HG03064 (cell line): ENCODE measurements at regions not wholly inside any gene's neighbourhood (a gene's known extent, or its start where the extent isn't known, plus 50 kb on each side); places are given as distances from the start of the nearest gene placed in this dataset.
A peak's percentile ranks its signal among the peaks of the same experiment; 100 is the strongest.

Experiments used
- ATAC-seq: cut with Tn5 transposase; IDR thresholded peaks from one replicate; pipeline ENCODE4 v1.9.1; 2021; ENCODE audit warnings: low read depth; ENCODE audit not compliant: unreplicated experiment

DNA sequence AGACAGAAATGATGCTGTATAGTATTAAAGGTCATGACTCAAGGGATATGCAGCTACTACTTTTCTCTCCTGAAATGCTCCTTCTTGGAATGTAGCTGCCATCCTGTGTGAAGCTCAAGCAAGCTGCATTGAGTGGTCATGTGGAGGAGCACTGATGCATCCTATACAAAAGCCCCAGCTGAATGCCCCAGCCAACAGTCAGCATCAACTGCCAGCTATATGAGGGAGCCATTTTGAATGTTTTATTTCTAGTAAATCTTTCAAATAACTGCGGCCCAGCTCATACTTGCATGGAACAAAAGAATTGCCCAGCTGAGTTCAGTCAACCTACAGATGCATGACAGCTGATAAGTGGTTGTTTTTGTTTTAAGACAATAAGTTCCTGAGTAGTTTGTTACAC lies 165.0 kb upstream of the GEMIN8 start:
- ATAC-seq, result no peak

DNA sequence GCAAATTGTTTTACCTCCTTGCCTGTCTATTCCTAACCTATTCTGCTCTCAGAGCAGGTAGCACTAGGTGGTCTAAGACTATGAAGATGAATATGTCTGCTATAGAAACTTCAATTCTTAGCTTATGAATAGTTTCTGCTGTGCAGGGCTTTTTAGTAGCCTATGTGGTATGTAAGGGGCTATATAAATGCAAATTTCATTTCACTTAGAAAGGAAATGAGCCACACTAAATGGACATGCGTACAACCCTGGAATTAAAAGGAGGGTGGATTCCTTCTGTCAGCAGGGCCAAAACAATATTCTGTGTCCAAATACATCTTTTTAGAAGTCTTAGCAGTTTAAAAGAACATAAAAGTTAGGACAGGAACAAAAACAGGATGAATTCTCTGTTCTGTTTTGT lies 163.9 kb upstream of the GEMIN8 start:
- ATAC-seq, result no peak

GRCh38 chrX:14173873-14174272 lies 144.2 kb upstream of the GEMIN8 start:
- no peak for ATAC-seq

- no peak for ATAC-seq
Measured at GRCh38 chrX:14164828-14165227, 135.1 kb upstream of the GEMIN8 start.

- ATAC-seq, result no peak
Measured at GRCh38 chrX:14125462-14125861, 95.8 kb upstream of the GEMIN8 start.

- no peak for ATAC-seq
Measured at GRCh38 chrX:14124562-14124961, 94.9 kb upstream of the GEMIN8 start.

GRCh38 chrX:14095702-14096101 lies 66.0 kb upstream of the GEMIN8 start:
- ATAC-seq, result peak; percentile 65

DNA sequence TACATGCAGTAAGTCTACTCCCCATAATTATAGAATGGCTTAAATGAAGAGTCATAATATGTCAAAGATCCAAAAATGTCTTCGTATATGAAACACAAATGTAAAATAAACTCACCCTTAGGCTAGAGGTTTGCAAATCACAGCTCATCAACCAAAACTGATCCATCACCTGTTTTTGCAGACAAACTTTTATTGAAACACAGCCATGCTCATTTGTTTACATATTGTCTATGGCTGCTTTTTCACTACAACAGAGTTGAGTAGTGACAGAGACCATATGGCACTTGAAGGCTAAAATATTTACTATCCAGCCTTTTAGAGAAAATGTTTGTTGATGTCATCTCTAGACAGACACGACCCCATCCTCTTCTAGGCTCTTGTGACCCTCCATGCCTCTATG lies 64.5 kb upstream of the GEMIN8 start:
- no peak for ATAC-seq

GRCh38 chrX:14084466-14084865 lies 54.8 kb upstream of the GEMIN8 start:
- no peak for ATAC-seq

DNA sequence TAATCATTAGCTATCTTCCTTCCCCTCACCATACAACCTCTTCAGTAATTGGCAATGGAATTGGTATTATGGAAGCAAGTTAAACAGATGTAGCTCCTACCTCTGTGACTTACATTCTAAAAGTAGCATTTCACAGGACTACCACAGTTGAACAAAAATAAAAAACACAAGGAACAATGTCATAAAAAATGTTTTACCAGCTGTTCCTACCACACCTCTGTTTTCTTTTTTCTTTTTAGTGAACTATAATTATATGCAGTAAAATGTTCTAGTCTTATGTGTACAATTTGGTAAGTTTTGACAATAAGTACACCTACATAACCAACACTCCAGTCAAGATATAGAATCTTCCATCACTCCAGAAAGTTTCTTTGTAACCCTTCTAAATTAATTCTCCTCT lies 54.1 kb upstream of the GEMIN8 start:
- no peak for ATAC-seq

- ATAC-seq, result no peak
Measured at GRCh38 chrX:14079891-14080430, 50.3 kb upstream of the GEMIN8 start.
